LoVo (cell line): ENCODE measurements at regions not wholly inside any gene's neighbourhood (a gene's known extent, or its start where the extent isn't known, plus 50 kb on each side); places are given as distances from the start of the nearest gene placed in this dataset.
"Not testable (repeated sequence)": the region's sequence is repeated elsewhere in the genome, so short reads cannot be mapped to it uniquely, and the experiment has no call there.

Source experiments
- DNase-seq: peaks from one replicate; pipeline ENCODE4 v3.0.0-alpha.2; 2016; ENCODE audit warnings: low spot score

DNA sequence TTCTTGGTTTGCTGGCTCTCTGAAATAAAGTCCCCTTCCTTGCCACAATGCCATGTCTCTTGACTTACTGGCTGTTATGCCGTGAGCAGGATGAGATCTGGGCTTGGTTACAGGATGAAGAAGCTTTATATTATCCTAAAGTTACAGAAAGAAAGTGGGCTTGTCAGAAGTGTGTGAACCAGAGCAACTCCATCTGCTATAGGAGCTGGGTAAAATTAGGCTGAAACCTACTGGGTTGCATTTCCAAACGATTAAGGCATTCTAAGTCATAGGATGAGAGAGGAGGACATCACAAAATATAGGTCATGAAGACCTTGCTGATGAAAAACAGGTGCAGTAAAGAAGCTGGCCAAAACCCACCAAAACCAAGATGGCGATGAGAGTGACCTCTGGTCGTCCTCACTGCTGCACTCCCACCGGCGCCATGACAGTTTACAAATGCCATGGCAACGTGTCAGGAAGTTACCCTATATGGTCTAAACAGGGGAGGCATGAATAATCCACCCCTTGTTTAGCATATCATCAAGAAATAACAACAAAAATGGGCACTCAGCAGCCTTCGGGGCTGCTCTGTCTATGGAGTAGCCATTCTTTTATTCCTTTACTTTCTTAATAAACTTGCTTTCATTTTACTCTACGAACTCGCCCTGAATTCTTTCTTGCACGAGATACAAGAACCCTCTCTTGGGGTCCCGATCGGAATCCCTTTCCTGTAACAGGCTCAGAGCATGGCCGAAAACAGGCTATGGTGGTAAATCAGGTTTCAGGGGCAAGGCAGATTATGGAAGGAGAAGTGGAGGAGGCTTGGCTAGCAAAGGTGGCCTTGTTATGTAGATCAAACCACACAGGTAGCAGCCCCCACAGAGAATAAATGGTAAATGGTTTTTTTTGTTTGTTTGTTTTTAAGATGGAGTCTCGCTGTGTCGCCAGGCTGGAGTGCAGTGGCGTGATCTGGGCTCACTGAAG, 81.3 kb upstream of the C16orf82 start:
- DNase-seq = no peak

DNA sequence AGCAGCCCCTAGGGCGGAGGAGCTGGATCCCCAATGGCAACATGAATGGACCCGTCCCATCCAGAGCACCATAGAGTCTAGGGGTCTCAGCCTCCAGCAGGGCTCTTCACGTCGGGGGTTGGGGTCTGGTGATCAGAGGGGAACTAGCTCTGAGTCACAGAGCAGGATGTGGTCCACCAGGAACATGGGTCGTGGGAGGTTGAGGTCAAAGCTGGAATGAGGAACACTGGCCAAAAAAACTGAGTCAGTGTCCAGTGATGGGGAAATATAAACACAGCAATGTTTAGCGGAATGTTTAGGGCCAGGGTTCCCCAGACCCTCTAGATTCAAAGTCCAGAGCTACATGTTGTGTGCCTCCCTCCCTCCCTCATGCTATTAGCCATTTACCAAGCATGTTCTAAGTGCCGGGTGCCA, 79.1 kb upstream of the C16orf82 start:
- DNase-seq = no peak

GRCh38 chr16:26988186-26988585, 78.5 kb upstream of the C16orf82 start:
- no peak for DNase-seq

DNA sequence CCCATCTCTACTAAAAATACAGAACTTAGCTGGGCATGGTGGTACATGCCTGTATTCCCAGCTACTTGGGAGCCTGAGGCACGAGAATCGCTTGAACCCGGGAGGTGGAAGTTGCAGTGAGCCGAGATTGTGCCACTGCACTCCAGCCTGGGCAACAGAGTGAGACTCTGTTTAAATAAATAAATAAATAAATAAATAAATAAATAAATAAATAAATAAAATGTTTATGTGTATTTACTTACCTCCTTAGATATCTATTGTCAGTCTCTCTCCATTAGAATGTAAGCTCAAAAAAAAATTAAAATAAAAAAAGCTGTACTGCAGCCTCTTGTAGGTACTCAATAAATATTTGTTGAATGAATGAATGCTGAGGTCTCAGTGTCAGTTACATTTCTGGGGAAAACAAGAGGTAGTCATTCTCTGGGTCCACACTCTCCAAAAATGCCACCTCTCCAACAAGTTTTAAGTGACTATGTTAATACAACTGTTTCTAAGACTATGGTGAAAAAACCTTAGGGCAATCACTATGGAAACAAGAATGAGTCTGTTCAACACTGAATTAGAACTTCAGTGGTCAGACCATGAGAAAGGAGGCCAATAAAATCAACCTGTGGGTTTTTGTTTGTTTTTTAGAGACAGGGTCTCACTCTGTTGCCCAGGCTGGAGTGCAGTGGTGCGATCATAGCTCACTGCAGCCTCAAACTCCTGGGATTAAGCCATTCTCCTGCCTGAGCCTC, 76.2 kb upstream of the C16orf82 start:
- DNase-seq = not testable (repeated sequence)

DNA sequence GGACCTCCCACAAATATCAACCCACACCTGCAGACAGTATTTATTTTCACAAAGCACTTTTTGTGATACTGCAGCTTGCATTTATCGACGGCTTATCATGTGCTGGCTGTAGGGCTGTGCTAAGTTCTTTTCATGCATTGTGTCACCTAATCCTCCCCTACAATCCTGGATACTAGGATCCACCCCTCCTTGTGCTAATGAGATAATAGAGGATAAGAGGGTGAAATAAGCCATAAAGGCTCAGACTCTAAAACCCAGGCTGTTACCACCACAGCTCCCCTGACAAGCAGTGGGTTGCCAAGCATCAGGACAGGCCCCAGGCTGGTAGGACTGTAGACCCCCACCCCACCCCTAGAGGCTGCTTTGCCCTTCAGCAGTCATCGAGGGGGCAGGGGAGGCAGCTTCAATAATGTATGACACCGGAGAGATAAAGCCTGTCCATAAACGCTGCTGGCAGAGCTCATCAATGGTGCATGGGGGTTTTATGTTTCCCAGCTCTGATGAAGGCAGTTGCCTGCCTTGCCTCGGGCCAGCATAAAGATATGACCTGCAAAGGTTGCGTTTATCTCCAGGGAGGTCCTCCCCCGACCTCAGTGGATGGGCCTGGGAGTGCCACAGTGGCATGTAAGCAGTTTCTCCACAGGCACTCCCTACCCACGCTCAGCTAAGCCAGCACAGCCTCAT, 73.9 kb upstream of the C16orf82 start:
- no peak for DNase-seq

- no peak for DNase-seq
Observed at GRCh38 chr16:26993511-26993910, 73.2 kb upstream of the C16orf82 start.

- DNase-seq = no peak
Observed at GRCh38 chr16:26993963-26994362, 72.8 kb upstream of the C16orf82 start.

DNA sequence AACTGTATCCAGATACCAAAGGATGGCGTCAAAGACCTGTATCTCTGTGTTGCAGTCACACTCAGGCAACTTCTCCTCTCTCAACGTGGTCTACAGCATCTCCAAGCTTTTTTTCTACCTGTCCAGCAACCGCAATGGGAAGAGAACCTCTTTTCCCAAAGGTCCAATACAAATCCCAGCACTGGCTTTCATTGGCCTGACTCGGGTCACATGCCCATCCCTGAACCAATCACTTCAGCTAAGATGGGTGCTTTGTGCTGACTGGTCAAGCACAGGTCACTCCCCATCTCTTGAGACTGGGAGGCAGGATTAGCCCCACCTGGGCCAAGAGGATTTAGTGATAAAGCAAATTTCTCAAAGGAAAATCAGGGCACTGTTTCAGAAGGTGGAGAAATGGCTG, 71.2 kb upstream of the C16orf82 start:
- no peak for DNase-seq

DNA sequence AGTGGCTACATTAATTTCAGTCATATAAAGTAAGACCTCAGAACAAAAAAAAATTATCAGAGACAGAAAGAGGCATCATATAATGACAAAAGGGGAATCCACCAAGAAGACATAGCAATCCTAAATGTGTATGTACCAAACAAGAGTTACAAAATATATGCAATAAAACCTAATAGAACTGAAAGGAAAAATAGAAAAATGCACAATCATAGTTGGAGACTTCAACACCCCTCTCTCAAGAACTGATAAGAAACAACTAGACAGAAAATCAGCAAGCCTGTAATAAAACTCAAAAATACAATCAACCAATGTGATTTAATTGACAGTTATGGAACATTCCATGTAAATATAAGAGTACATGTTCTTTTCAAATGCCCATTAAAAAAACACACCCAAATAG, 61.3 kb upstream of the C16orf82 start:
- DNase-seq = no peak
